Activated naive CD8-positive, alpha-beta T cell treated with anti-CD3 and anti-CD28 coated beads, Interleukin-2, amount 50 U/mL, for 24 hours (primary cell): ENCODE measurements at regions not wholly inside any gene's neighbourhood (a gene's known extent, or its start where the extent isn't known, plus 50 kb on each side); places are given as distances from the start of the nearest gene placed in this dataset.

Source experiments
- ATAC-seq: fragments of 150-1000 bp; cut with Tn5 transposase; one replicate; pipeline ENCODE4 v1.10.0; 2021
- DNase-seq: peaks from one replicate; pipeline ENCODE4 v3.0.0; 2021
- H3K27ac Mint-ChIP-seq: one replicate; pipeline ENCODE4 v1.8.0; 2021; ENCODE audit warnings: mild to moderate bottlenecking, mixed read lengths
- H3K27me3 Mint-ChIP-seq: one replicate; pipeline ENCODE4 v1.8.0; 2021; ENCODE audit warnings: mixed read lengths
- H3K36me3 Mint-ChIP-seq: one replicate; pipeline ENCODE4 v1.8.0; 2021; ENCODE audit warnings: low read depth, mixed read lengths
- H3K4me1 Mint-ChIP-seq: one replicate; pipeline ENCODE4 v1.8.0; 2021; ENCODE audit warnings: mixed read lengths
- H3K4me3 Mint-ChIP-seq: one replicate; pipeline ENCODE4 v1.8.0; 2021; ENCODE audit warnings: mild to moderate bottlenecking, moderate library complexity, mixed read lengths
- H3K9me3 Mint-ChIP-seq: one replicate; pipeline ENCODE4 v1.8.0; 2021; ENCODE audit warnings: mixed read lengths

DNA sequence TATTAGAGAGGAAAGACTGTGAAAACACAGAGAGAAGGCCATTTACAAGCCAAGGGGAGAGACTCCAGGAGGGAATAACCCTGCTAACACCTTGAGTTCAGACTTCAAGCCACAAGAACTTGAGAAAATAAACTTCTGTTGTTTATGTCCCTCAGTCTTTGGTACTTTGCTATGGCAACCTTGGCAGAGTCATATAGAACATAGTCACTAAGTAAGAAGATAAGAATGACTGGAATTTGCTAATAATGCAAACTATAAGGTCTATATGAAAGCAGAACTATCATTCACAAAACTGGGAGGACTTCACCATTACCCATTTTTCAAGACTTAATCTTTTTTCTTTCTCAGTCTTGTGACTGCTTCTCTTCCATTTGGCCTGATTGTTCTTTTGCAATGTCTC lies 767.3 kb upstream of the ADAMTS5 start:
- DNase-seq (no peak), ATAC-seq (no peak)
- Mint-ChIP-seq H3K27ac (no peak overlapping the region), H3K27me3 (no peaks in the 10 kb centered on the region), H3K36me3 (no peaks in the 10 kb centered on the region), H3K4me1 (no peaks in the 10 kb centered on the region), H3K9me3 (peaks cover 4% of the 10 kb centered on the region), H3K4me3 (no peak overlapping the region)

DNA sequence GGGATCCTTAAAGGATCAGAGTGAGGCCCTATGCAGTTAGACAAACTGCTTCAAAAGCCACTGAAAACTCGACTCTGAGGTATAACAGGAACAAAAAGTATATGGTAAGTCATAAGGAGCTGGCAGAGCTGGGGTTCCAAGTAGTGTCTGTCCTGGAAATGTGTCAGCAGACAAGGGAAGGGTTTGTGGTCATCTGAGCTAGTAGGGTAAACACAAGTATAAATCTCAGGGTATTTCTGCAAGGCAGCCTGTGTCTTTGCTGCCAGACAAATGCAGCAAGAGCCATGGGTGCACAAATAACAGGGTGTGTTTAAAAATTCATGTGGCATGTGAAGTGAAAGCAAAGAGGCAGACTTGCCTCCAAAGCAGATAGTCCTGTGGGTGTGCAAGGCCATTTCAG lies 759.0 kb upstream of the ADAMTS5 start:
- Mint-ChIP-seq H3K27ac (no peak overlapping the region), H3K36me3 (no peaks in the 10 kb centered on the region), H3K9me3 (peaks cover 11% of the 10 kb centered on the region)

DNA sequence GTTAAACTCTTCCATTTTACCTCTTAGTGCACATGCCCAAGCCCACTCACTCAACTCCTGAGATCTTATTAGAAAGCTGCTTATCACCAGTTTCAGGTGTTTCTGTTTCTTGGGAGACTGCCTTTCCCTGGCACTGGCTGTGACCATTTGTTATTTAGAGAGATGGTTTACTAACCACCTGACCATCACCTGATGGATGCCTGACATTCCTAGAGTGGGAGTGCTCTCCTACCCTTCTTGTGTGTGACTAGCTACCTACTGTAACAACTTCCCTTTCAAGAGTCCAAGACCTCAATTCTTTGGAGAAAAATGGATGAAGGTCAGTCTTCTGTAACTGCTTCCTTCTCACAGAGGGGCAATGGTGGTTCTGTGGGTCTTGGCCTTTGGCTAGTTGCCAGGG lies 755.2 kb upstream of the ADAMTS5 start:
- no peak overlapping the region for H3K27ac Mint-ChIP-seq
- DNase-seq: no peak
- peaks cover 11% of the 10 kb centered on the region for H3K9me3 Mint-ChIP-seq
- ATAC-seq: no peak
- no peaks in the 10 kb centered on the region for H3K4me1 Mint-ChIP-seq
- H3K4me3 Mint-ChIP-seq: no peak overlapping the region
- H3K36me3 Mint-ChIP-seq: no peaks in the 10 kb centered on the region
- H3K27me3 Mint-ChIP-seq: no peaks in the 10 kb centered on the region

More for the DNA sequence above, 759.0 kb upstream of the ADAMTS5 start:
- ATAC-seq (no peak), DNase-seq (no peak)
- Mint-ChIP-seq H3K4me3 (no peak overlapping the region), H3K27me3 (no peaks in the 10 kb centered on the region), H3K4me1 (no peaks in the 10 kb centered on the region)

DNA sequence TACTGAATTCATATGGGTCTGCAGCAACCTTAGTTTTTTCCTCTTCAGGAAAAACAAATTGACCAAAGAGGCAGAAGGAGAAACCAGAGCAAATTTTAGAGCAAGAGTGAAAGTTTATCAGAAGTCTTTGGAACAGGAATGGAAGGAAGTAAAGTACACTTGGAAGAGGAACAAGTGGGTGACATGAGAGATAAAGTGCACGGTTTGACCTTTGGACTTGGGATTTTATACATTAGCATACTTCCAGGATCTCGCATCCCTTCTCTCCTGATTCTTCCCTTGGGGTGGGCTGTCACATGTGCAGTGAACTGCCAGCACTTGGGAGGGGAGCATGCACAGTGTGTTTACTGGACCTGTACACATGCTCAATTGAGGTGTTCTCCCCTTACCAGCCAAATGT lies 754.8 kb upstream of the ADAMTS5 start:
- H3K4me3 Mint-ChIP-seq: no peak overlapping the region
- H3K9me3 Mint-ChIP-seq: peaks cover 11% of the 10 kb centered on the region
- H3K4me1 Mint-ChIP-seq: no peaks in the 10 kb centered on the region
- H3K27ac Mint-ChIP-seq: no peak overlapping the region
- no peaks in the 10 kb centered on the region for H3K27me3 Mint-ChIP-seq
- no peaks in the 10 kb centered on the region for H3K36me3 Mint-ChIP-seq
- no peak for DNase-seq
- ATAC-seq: no peak

DNA sequence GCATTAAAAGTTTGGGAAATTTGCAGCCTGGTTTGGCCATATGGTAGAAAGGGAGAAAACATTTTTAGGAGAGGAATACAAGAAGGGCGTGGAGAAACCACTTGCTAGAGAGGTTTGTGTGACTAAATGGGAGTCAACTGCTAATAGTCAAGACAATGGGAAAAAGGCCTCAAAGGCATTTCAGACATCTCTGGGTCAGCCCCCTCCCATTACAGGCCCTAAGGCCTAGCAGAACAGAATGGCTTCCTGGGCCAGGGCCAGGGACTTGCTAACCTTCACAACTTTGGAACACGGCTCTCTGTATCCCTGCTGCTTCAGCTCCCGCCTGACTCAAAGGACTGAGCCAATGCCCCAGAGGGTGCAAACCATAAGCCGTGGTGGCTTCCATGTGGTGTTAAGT lies 752.3 kb upstream of the ADAMTS5 start:
- Mint-ChIP-seq H3K9me3 (peaks cover 16% of the 10 kb centered on the region), H3K4me3 (no peak overlapping the region), H3K27ac (no peak overlapping the region), H3K36me3 (no peaks in the 10 kb centered on the region), H3K27me3 (no peaks in the 10 kb centered on the region), H3K4me1 (no peaks in the 10 kb centered on the region)
- no peak for DNase-seq
- ATAC-seq: no peak

DNA sequence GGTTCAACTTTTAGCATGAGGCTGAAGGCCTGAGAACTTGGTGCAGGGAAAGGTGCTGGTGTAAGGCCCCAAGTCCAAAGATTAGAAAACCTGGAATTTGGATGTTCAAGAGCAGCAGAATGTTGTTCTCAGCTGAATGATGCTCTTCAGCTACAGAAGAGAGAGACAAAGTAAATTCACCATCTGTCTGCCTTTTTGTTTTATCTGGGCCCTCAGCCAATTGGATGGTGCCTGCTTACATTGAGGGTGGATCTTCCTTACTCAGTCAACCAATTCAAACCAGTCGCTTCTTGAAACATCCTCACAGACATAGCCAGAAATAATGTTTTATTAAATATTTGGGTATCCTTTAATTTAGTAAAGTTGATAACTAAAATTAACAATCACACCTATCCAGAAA lies 748.2 kb upstream of the ADAMTS5 start:
- Mint-ChIP-seq H3K36me3 (no peaks in the 10 kb centered on the region), H3K27me3 (no peaks in the 10 kb centered on the region), H3K27ac (no peak overlapping the region), H3K4me1 (no peaks in the 10 kb centered on the region), H3K9me3 (peaks cover 4% of the 10 kb centered on the region), H3K4me3 (no peak overlapping the region)
- no peak for ATAC-seq
- no peak for DNase-seq

DNA sequence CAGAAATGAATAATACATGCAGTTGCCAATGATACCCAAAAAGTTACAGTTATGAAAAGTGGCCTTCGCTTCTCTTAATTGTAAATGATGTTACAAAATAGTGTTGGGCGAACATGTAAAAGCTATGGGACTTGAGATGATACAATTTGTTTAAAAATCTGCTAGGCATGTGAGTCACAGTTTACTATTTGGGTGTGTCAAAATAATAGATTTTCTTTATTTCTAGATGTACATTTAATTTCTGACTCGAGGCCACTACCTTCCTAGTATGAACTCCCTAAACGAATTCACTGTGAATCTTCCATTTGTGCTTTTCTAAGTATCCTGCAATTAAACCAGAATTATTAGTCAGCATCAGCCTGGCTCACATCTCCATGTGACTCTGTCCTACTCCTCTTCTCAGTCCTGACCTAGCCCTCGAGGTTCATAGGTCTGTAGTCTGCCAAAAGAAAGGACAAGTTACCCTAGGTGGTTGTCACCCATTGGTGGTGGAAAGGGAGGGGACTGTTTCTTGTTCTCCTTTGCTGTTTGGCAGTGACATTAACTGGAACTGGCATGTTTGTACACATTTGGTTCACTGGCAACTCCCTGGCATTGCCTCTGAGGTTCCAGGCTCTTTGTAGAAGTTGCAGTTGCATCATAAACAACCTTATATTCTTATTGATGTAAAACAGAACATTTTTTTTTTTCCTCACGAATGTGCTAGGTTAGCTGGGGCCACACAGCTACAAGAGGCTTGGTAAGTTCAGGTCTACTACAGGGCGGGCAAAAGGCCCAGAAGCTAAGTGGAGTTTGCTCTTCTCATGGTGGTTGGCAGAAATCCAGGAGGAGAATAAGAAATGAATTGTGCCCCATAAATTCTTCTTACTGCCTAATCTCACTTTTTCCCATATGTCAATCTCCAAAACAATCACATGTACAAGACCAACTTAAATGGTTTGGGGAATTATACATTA lies 746.5 kb upstream of the ADAMTS5 start:
- Mint-ChIP-seq H3K27ac (no peak overlapping the region), H3K36me3 (no peaks in the 10 kb centered on the region), H3K4me1 (no peaks in the 10 kb centered on the region), H3K9me3 (peaks cover 4% of the 10 kb centered on the region), H3K4me3 (no peak overlapping the region), H3K27me3 (no peaks in the 10 kb centered on the region)
- no peak for DNase-seq
- no peak for ATAC-seq

DNA sequence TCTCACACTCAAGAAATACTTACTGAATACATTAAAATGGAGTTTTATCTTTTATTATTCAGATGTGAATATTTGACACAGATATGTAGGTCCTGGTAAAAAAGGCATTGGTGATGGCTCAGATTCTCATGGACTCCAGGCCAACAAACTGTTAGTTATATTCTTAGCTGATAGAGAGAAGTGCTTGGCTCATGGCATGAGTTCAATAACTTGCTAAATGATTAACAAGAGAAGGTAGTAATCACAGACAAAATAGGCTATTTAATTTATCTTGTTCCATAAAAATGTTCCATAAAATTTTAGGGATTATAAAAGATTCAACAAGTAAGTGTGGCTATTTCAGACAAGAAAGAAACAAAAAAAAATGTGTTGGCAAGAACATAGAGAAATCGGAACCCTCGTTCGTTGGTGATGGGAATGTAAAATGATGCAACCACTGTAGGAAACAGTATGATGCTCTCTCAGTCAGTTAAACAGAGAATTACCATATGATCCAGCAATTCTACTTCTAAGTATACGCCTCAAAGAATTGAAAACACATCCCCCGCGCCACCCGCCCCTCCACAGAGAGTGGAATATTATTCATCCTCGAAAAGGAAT lies 737.8 kb upstream of the ADAMTS5 start:
- ATAC-seq (no peak), DNase-seq (no peak)
- no peak overlapping the region for H3K4me3 Mint-ChIP-seq
- H3K27me3 Mint-ChIP-seq: no peaks in the 10 kb centered on the region
- H3K36me3 Mint-ChIP-seq: no peaks in the 10 kb centered on the region
- no peaks in the 10 kb centered on the region for H3K4me1 Mint-ChIP-seq
- H3K9me3 Mint-ChIP-seq: no peaks in the 10 kb centered on the region
- H3K27ac Mint-ChIP-seq: no peak overlapping the region

DNA sequence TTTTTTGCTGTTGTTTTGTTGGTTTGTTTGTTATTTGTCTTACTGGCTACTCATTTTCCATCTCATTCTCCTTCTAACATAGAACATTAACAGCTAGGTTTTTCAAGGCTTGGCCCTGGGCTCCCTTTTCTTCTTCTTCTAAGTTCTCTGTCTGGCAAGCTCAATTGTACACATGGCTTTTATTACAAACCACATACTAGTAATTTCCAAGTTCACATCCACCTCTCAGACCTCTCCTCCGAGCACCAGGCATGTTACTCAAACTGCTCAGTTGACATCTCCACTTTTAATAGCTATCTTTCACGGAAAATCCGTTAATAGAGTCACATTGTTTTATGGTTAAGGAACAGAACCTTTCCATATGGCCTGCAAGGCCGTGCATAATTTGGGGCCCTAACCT lies 736.9 kb upstream of the ADAMTS5 start:
- no peak for ATAC-seq
- H3K36me3 Mint-ChIP-seq: no peaks in the 10 kb centered on the region
- H3K4me3 Mint-ChIP-seq: no peak overlapping the region
- H3K4me1 Mint-ChIP-seq: no peaks in the 10 kb centered on the region
- H3K9me3 Mint-ChIP-seq: no peaks in the 10 kb centered on the region
- H3K27ac Mint-ChIP-seq: no peak overlapping the region
- no peak for DNase-seq
- H3K27me3 Mint-ChIP-seq: no peaks in the 10 kb centered on the region

DNA sequence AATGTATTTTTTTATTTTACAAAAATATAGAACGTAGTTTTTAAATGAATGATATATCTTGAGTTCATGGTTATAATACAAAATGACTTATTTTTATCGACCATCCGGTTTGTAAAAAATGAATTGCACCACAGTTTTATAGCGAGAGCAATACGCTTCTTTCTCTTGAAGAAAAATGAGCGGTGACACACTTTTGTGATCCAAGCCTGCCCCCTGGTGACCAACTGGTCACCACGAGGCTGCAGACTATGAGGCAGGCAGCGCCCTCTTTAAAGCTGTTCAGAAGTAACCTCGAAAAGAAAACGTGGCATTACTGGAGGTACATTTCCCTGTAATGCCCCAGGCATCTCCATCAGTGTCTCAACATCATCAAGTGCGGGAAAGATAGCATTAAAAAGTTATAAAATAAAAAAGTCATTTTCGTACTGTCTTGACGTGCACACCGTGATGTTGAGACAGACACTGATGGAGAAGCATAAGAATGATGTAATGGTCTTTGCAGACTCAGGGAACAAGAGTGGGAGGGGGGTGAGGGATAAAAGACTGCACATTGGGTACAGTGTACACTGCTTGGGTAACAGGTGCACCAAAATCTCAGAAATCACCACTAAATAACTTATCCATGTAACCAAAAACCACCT lies 734.2 kb upstream of the ADAMTS5 start:
- Mint-ChIP-seq H3K4me1 (no peaks in the 10 kb centered on the region), H3K27ac (no peak overlapping the region), H3K36me3 (no peaks in the 10 kb centered on the region), H3K27me3 (no peaks in the 10 kb centered on the region), H3K4me3 (no peak overlapping the region), H3K9me3 (no peaks in the 10 kb centered on the region)
- ATAC-seq: peak; percentile 68
- DNase-seq: peak; percentile 71

DNA sequence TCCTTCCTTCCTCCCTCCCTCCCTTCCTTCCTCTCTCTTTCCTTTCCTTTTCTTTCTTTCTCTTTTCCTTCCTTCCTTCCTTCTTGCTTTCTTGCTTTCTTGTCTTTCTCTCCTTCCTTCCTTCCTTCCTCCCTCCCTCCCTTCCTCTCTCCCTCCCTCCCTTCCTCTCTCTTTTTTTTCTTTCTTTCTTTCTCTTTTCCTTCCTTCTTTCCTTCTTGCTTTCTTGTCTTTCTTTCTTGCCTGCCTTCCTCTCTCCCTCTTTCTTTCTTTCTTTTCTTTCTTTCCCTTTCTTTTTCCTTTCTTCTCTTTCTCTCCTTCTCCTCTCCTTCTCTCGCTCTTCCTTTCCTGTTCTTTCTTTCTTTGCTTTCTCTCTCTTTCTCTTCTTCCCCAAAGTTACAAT lies 728.4 kb upstream of the ADAMTS5 start:
- H3K4me3 Mint-ChIP-seq: no peak overlapping the region
- no peaks in the 10 kb centered on the region for H3K9me3 Mint-ChIP-seq
- no peaks in the 10 kb centered on the region for H3K27me3 Mint-ChIP-seq
- DNase-seq (no peak), ATAC-seq (no peak)
- no peaks in the 10 kb centered on the region for H3K36me3 Mint-ChIP-seq
- no peaks in the 10 kb centered on the region for H3K4me1 Mint-ChIP-seq
- H3K27ac Mint-ChIP-seq: no peak overlapping the region

DNA sequence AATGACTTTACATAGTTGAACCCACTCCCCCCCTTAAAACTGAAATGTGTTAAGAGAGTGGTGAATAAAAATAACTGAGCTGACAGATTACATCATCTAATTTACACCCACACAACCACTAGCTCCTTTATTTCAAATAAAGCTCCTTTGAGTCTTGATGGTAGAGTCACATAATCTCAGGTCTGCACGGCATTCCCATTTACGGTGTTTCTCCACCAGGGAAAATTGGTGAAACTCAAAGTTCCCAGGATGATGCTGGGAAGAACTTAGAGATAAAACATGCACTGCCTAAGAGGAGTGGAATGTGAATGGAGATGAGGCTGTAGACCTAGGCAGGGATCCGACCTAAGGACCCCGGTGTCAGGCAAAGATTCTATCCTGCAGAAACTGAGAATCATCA lies 727.8 kb upstream of the ADAMTS5 start:
- Mint-ChIP-seq H3K27me3 (no peaks in the 10 kb centered on the region), H3K4me3 (no peak overlapping the region), H3K9me3 (peaks cover under 1% of the 10 kb centered on the region), H3K36me3 (no peaks in the 10 kb centered on the region), H3K27ac (no peak overlapping the region), H3K4me1 (no peaks in the 10 kb centered on the region)
- ATAC-seq (no peak), DNase-seq (no peak)

DNA sequence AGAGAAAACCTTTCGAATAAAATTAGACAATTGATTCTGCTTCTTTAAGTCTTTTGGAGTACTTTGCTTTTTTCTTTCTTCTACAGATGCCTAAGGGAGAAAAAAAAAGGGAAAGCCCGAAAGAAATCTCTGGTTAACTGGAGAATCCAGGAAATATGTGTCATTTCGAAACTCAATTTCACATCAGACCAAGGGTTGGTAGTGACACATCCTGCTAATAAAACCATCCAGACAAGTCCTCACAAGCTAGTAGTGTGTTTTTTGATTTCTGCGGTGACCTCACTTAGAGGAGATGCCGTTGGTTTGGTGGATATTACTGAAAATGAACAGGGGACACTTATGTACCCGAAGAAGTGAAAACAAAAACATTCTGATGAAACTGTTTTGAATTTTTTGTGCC lies 726.5 kb upstream of the ADAMTS5 start:
- DNase-seq: no peak
- no peaks in the 10 kb centered on the region for H3K36me3 Mint-ChIP-seq

DNA sequence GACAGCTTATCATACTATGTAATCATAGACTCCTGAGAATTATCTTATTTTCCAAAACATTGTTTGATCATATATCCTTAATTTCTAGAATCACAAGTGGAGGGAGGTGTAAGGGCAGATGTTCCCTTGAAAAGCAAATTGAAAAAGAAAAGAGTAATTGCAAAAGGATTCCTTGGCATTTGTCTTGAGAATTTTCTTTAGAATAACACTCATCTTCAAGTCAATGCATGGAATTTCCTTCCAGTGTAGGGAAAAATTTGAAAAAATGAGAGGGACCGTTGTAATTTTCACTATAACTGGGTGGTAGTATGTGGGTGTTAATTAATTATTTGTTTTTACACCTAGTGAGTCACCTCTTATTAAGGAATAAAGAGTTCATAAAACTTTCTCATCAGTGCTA lies 724.6 kb upstream of the ADAMTS5 start:
- DNase-seq (no peak), ATAC-seq (no peak)
- H3K27ac Mint-ChIP-seq: no peak overlapping the region
- peaks cover 15% of the 10 kb centered on the region for H3K9me3 Mint-ChIP-seq
- no peaks in the 10 kb centered on the region for H3K27me3 Mint-ChIP-seq
- H3K4me1 Mint-ChIP-seq: no peaks in the 10 kb centered on the region
- H3K4me3 Mint-ChIP-seq: no peak overlapping the region
- no peaks in the 10 kb centered on the region for H3K36me3 Mint-ChIP-seq

More for the DNA sequence above, 726.5 kb upstream of the ADAMTS5 start:
- no peak overlapping the region for H3K27ac Mint-ChIP-seq
- ATAC-seq: no peak
- no peaks in the 10 kb centered on the region for H3K4me1 Mint-ChIP-seq
- H3K27me3 Mint-ChIP-seq: no peaks in the 10 kb centered on the region
- peaks cover 6% of the 10 kb centered on the region for H3K9me3 Mint-ChIP-seq
- H3K4me3 Mint-ChIP-seq: no peak overlapping the region

DNA sequence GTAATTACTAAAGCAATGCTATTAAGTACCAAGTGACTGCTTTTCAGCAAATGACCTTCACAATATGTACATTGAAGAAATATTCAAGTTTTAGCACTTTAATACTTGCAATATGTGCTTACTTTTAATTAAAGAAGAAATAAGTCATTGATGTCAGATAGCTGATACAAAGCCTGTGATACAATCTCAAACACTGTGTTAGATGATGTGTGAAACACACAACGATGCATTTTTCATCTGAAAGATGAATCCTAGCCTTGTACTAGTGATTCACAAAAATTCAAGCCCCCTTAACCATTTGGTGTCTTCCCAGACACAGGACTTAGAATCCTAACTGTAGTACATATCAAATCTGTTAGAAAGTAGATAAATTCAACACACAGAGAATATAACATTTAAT lies 724.1 kb upstream of the ADAMTS5 start:
- no peak overlapping the region for H3K4me3 Mint-ChIP-seq
- H3K36me3 Mint-ChIP-seq: no peaks in the 10 kb centered on the region
- no peak for ATAC-seq

More for the DNA sequence above, 724.1 kb upstream of the ADAMTS5 start:
- H3K9me3 Mint-ChIP-seq: peaks cover 15% of the 10 kb centered on the region
- no peak overlapping the region for H3K27ac Mint-ChIP-seq
- no peaks in the 10 kb centered on the region for H3K27me3 Mint-ChIP-seq
- H3K4me1 Mint-ChIP-seq: no peaks in the 10 kb centered on the region
- no peak for DNase-seq
